ENCODE measurements at regions not wholly inside any gene's neighbourhood (a gene's known extent, or its start where the extent isn't known, plus 50 kb on each side); places are given as distances from the start of the nearest gene placed in this dataset.

- no peak for TF ChIP-seq POLR2A (IDR thresholded peaks at IDR 0.05)
- no peak for TF ChIP-seq CTCF (IDR thresholded peaks at IDR 0.05)
Observed at GRCh38 chr12:48419116-48419935, 53.0 kb upstream of the ANP32D start.
